ENCODE measurements at regions not wholly inside any gene's neighbourhood (a gene's known extent, or its start where the extent isn't known, plus 50 kb on each side); places are given as distances from the start of the nearest gene placed in this dataset.

- Histone ChIP-seq H3K9me3 (ENCODE audit: control insufficient read depth in 4 of 4, low read length in 3 of 4) (no peaks in the 10 kb centered on the region), H3K9ac (ENCODE audit: low read depth in 1 of 2, low read length in 2 of 2) (no peak overlapping the region), H3K27ac (ENCODE audit: low read depth in 1 of 2, low read length in 2 of 2) (no peak overlapping the region), H3K27me3 (ENCODE audit: control insufficient read depth in 4 of 4, insufficient read depth in 4 of 4, low read length in 3 of 4) (no peaks in the 10 kb centered on the region), H3K4me3 (ENCODE audit: low read depth in 1 of 3, low read length in 3 of 3) (no peak overlapping the region), H3K36me3 (ENCODE audit: control insufficient read depth in 4 of 4, insufficient read depth in 3 of 4, low read depth in 1 of 4, low read length in 3 of 4) (no peaks in the 10 kb centered on the region), H3K4me1 (ENCODE audit: control insufficient read depth in 4 of 4, insufficient read depth in 4 of 4, low read length in 3 of 4) (no peaks in the 10 kb centered on the region)
- DNase-seq (ENCODE audit: low spot score), result no peak
- no peak for TF ChIP-seq RXRA (IDR thresholded peaks at IDR 0.05)
- no peak for TF ChIP-seq NR2F2 (IDR thresholded peaks at IDR 0.05)
- TF ChIP-seq TAF1 (conservative IDR thresholded peaks at IDR 0.05), result no peak
- TF ChIP-seq YY1 (IDR thresholded peaks at IDR 0.05), result no peak
- no peak for TF ChIP-seq HNF4G (IDR thresholded peaks at IDR 0.05)
- no peak for TF ChIP-seq CTCF (IDR thresholded peaks at IDR 0.05; ENCODE audit: low read depth, low read length, missing input control)
- 82% methylated on average over 3 of the region's 3 CpGs for WGBS
Measured at GRCh38 chr4:23120374-23120773, 427.6 kb downstream of the GBA3 start.

GRCh38 chr4:23117826-23118225, 425.1 kb downstream of the GBA3 start:
- TF ChIP-seq RAD21 (IDR thresholded peaks at IDR 0.05) (no peak), HNF4G (IDR thresholded peaks at IDR 0.05) (no peak), GABPA (IDR thresholded peaks at IDR 0.05 in 1 of 2, conservative IDR thresholded peaks at IDR 0.05 in 1 of 2) (no peak), FOXA2 (IDR thresholded peaks at IDR 0.05) (no peak), REST (IDR thresholded peaks at IDR 0.05) (no peak), MAX (IDR thresholded peaks at IDR 0.05) (no peak), CTCF (IDR thresholded peaks at IDR 0.05; ENCODE audit: low read depth, low read length, missing input control) (no peak), ATF3 (IDR thresholded peaks at IDR 0.05) (no peak), ZBTB33 (IDR thresholded peaks at IDR 0.05) (no peak), JUND (IDR thresholded peaks at IDR 0.05) (no peak), NR2F2 (IDR thresholded peaks at IDR 0.05) (no peak)
- Histone ChIP-seq H3K9me3 (ENCODE audit: control insufficient read depth in 4 of 4, low read length in 3 of 4) (no peaks in the 10 kb centered on the region), H3K27me3 (ENCODE audit: control insufficient read depth in 4 of 4, insufficient read depth in 4 of 4, low read length in 3 of 4) (no peaks in the 10 kb centered on the region), H3K4me3 (ENCODE audit: low read depth in 1 of 3, low read length in 3 of 3) (no peak overlapping the region), H3K4me1 (ENCODE audit: control insufficient read depth in 4 of 4, insufficient read depth in 4 of 4, low read length in 3 of 4) (no peaks in the 10 kb centered on the region), H3K36me3 (ENCODE audit: control insufficient read depth in 4 of 4, insufficient read depth in 3 of 4, low read depth in 1 of 4, low read length in 3 of 4) (no peaks in the 10 kb centered on the region), H3K9ac (ENCODE audit: low read depth in 1 of 2, low read length in 2 of 2) (no peak overlapping the region), H3K27ac (ENCODE audit: low read depth in 1 of 2, low read length in 2 of 2) (no peak overlapping the region)
- no peak for DNase-seq (ENCODE audit: low spot score)
- 77% methylated on average over 1 of the region's 1 CpG for WGBS
